ENCODE measurements at regions not wholly inside any gene's neighbourhood (a gene's known extent, or its start where the extent isn't known, plus 50 kb on each side); places are given as distances from the start of the nearest gene placed in this dataset.

DNA sequence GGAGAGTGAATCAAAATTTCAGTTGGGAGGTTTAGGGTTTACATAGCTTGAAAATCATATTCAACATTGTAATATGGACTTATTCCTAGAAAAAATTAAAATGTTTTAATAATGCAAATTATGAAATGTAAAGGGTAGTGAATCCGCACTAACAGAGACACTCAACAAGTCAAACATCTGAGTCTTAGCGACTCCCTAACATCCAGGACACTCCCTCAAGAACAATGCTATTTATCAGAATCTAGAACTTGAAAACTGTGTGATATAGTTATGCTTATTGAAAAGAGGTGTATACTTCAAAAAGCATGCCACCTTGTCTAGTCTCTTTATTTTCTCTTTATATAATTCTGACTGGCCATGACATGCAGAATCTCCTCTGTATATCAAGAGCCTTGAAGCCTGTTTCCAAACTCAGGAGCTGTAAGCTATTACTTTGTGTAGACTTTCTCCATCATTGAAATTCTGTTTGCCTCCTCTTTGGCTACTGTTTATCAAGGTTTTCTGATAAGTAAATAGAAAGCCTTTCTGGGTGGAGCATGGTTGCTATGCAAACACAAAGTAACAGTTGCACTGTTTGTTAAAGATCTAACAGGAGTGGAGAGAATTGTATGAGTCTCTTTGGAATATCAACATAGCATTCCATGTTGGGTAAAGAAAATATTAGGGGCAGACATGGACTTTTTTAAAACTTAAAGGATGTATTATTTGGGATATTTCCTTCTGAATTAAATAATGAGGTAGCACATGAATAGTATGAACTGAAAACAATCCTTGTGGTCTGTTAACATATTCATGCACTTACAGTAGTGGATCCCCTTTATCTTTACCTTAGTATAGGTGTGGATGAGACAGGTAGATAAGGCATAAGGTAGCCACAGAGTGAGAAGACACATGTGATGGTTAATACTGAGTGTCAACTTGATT lies 56.4 kb upstream of the MBNL2 start:
- ChIA-PET POLR2A (ENCODE audit: low non-redundant PET) (no interaction called here), CTCF (interaction anchor here (1.4 kb wide), 1 partner anchor 56 kb away, joined by 4 read pairs; no protein-coding TSS in a partner anchor)
- no peak for DNase-seq (ENCODE audit: low spot score)
- no peak overlapping the region for H3K27ac ChIP-seq
- no peak for TF ChIP-seq CTCF (conservative IDR thresholded peaks at IDR 0.05; ENCODE audit: low read depth)

GRCh38 chr13:97171136-97171535 lies 51.0 kb upstream of the MBNL2 start:
- CTCF ChIA-PET: no interaction called here
- no peak for TF ChIP-seq CTCF (conservative IDR thresholded peaks at IDR 0.05; ENCODE audit: low read depth)

More at GRCh38 chr13:97171136-97171535, 51.0 kb upstream of the MBNL2 start:
- POLR2A ChIA-PET (ENCODE audit: low non-redundant PET): no interaction called here
- DNase-seq (ENCODE audit: low spot score): no peak
- H3K27ac ChIP-seq: no peak overlapping the region

Data from RWPE1 (cell line).